Duodenal mucosa (tissue), 2 donors: ENCODE measurements at regions not wholly inside any gene's neighbourhood (a gene's known extent, or its start where the extent isn't known, plus 50 kb on each side); places are given as distances from the start of the nearest gene placed in this dataset.
"Not testable (repeated sequence)": the region's sequence is repeated elsewhere in the genome, so short reads cannot be mapped to it uniquely, and the experiment has no call there.

Source experiments
- H3K27ac ChIP-seq: one replicate; pipeline ENCODE4 v1.7.0; 2013; ENCODE audit warnings: low read depth, low read length
- H3K27me3 ChIP-seq, 2 donors: one replicate each; pipeline ENCODE4 v1.7.0; 2013; ENCODE audit warnings: low read length in 2 of 2, control low read depth in 1 of 2; ENCODE audit not compliant: insufficient read depth in 2 of 2, control insufficient read depth in 1 of 2
- H3K36me3 ChIP-seq, 2 donors: one replicate each; pipeline ENCODE4 v1.7.0; 2013; ENCODE audit warnings: low read length in 2 of 2, control low read depth in 1 of 2; ENCODE audit not compliant: insufficient read depth in 2 of 2, control insufficient read depth in 1 of 2
- H3K4me1 ChIP-seq, 2 donors: one replicate each; pipeline ENCODE4 v1.7.0; 2013; ENCODE audit warnings: low read length in 2 of 2, control low read depth in 1 of 2; ENCODE audit not compliant: insufficient read depth in 2 of 2, control insufficient read depth in 1 of 2
- H3K4me3 ChIP-seq, 2 donors: one replicate each; pipeline ENCODE4 v1.7.0; 2013; ENCODE audit warnings: low read length in 2 of 2, low read depth in 1 of 2
- H3K9ac ChIP-seq, 2 donors: one replicate each; pipeline ENCODE4 v1.7.0; 2013; ENCODE audit warnings: low read length in 2 of 2, low read depth in 1 of 2
- H3K9me3 ChIP-seq, 2 donors: one replicate each; pipeline ENCODE4 v1.7.0; 2013; ENCODE audit warnings: low read length in 2 of 2, control low read depth in 1 of 2; ENCODE audit not compliant: control insufficient read depth in 1 of 2

DNA sequence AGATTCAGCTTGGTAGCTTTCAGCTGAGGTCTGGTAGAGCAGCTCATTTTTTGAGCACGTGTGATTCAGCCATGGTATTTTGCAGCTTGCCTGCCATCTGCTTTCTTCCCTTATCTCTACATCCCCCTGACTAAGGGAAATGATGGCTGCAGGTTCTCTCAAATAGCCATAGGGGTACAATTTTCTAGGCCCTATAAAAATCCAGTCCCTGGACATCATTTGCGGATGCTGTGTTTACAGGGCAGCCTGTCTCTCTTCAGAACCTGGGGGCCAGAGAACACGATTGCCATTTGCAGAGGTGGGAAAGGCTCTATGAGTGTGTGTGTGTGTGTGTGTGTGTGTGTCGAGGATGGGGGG lies 442.7 kb upstream of the MEIS1 start:
- no peak overlapping the region for H3K9ac ChIP-seq
- H3K9me3 ChIP-seq: no peaks in the 10 kb centered on the region
- H3K36me3 ChIP-seq: no peaks in the 10 kb centered on the region
- H3K27me3 ChIP-seq: no peaks in the 10 kb centered on the region
- no peak overlapping the region for H3K4me3 ChIP-seq
- H3K27ac ChIP-seq: no peak overlapping the region
- H3K4me1 ChIP-seq: no peaks in the 10 kb centered on the region

DNA sequence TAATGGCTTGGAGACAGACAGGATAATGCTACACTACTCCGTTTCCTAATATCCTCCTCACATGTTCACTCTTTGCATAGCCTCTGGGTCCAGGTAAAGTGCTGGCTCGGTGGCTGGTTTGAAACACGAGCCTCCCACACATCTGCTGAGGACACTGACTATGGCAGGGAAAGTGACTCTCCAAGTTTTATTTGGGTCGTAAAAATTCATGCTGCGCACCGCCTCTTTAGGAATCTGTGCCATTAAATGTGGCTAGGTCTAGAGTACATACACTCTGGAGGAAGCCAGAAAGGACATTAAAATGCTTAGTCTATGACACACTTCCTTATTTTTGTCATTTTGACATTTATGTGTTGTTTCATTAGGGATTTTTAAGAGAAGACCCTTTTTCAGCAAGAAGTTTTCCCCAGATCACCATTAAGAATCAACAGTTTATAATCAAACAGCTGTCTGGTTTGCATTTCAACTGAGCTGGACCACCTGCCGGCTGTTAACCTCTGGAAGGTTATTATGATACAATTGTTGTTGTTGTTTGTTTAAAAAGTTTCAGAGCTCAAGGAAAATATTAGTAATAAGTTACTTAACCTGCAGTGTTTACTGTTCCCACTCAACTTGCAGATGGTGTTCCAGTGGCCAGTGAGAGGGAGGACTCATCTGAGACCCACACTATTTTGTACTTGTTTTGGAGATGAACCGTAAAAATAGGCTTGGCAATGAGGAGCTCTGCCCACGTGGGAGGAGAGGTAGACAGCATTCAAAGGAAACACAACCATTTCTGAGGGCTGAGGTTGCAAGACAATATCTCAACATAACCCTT lies 443.3 kb upstream of the MEIS1 start:
- Histone ChIP-seq H3K9me3 (no peaks in the 10 kb centered on the region), H3K4me3 (no peak overlapping the region), H3K27ac (no peak overlapping the region), H3K36me3 (no peaks in the 10 kb centered on the region), H3K9ac (no peak overlapping the region), H3K27me3 (no peaks in the 10 kb centered on the region), H3K4me1 (no peaks in the 10 kb centered on the region)

DNA sequence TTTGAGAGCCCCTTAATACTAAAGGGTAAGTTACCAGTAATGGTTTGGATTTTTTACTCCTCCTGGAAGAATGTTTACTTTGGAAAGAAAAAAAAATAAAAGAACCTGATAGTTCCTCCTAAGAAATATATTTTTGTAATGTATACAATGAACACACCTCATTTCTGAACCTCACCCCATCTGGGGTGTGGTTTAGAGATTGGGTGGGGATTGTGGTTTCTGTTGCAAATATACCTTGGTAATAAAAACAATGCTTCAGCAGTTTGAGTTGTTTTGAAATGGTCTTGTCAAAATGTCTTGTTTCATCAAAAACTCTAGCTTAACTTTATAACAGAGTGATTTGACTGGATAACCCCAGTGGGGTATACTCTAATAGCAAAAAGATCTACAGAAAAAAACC lies 448.9 kb upstream of the MEIS1 start:
- H3K4me3 ChIP-seq: no peak overlapping the region

DNA sequence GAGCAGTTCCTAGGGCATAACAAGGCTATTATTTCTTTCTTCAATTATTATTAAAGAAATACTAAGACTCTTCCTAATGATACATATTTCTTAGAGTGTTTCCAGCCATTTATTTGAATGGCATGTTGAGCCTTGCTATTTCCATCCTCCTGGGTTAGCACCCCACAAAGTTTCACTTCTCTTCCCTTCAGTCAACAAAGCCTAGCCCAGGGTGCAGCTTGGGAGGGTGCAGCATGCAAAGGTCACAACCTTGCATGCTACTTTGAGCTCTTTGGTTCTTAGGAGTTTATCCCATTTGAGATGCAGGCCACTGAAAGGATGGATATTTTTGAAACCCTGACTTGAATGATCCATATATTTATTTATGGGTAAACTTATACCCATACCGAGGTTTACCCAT lies 454.4 kb upstream of the MEIS1 start:
- Histone ChIP-seq H3K9ac (no peak overlapping the region), H3K36me3 (no peaks in the 10 kb centered on the region), H3K4me3 (no peak overlapping the region), H3K27me3 (no peaks in the 10 kb centered on the region), H3K4me1 (no peaks in the 10 kb centered on the region), H3K27ac (no peak overlapping the region), H3K9me3 (no peaks in the 10 kb centered on the region)

More for the DNA sequence above, 448.9 kb upstream of the MEIS1 start:
- H3K9me3 ChIP-seq: no peaks in the 10 kb centered on the region
- no peaks in the 10 kb centered on the region for H3K27me3 ChIP-seq
- H3K27ac ChIP-seq: no peak overlapping the region
- H3K9ac ChIP-seq: no peak overlapping the region
- no peaks in the 10 kb centered on the region for H3K4me1 ChIP-seq
- H3K36me3 ChIP-seq: no peaks in the 10 kb centered on the region

DNA sequence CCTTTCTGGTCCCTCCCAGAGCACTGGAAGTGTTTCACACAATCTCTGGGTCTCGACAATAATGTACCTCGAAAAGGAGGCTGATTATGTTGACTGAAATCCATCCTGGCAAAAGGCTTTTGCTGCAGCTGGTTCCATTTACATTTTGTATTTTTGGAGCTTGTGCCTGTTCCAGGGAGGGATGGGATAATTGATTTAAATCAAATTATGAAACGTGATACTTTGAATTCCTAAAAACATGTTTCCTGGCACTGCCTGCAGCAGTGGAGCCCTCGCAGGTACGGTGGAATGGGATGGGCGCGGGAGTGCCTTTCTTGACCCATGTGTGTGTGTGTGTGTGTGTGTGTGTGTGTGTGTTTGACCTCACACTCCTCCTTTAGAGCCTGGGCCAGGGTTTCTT lies 455.5 kb upstream of the MEIS1 start:
- H3K4me3 ChIP-seq: no peak overlapping the region
- H3K27me3 ChIP-seq: no peaks in the 10 kb centered on the region
- H3K9me3 ChIP-seq: no peaks in the 10 kb centered on the region
- H3K36me3 ChIP-seq: no peaks in the 10 kb centered on the region
- no peak overlapping the region for H3K9ac ChIP-seq
- H3K27ac ChIP-seq: no peak overlapping the region
- H3K4me1 ChIP-seq: no peaks in the 10 kb centered on the region

DNA sequence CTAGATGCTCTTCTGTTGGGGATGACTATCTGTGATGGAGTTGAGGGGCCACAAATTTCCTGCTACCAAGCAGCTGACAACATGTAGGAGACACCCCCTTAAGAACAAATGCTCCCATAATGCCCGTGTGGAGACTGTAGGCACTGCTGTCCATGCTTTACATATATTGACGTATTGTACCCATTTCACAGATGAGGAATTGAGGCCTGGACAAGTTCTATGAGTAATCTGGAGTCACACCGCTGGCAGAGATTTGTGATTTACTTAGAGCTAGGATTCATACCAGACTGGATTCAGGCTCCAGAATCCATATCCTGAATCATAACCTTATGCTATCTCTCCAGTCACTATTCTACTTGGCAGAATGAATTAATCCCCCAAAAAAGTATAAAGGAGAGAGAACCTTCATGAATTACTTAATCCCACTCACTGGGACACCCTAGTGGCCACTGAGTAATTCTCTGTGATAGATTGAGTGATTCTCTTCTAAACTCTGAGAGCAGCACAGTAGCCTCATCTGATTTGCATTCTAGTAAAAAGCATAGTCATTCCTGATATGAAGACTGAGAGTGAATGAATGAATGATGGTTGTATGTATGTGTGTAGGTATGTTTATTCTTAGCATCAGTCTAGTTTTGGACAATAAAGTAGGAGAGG lies 460.7 kb upstream of the MEIS1 start:
- H3K27me3 ChIP-seq: no peaks in the 10 kb centered on the region
- no peak overlapping the region for H3K27ac ChIP-seq
- no peak overlapping the region for H3K4me3 ChIP-seq
- H3K9me3 ChIP-seq: no peaks in the 10 kb centered on the region
- H3K9ac ChIP-seq: no peak overlapping the region
- H3K4me1 ChIP-seq: no peaks in the 10 kb centered on the region
- no peaks in the 10 kb centered on the region for H3K36me3 ChIP-seq

DNA sequence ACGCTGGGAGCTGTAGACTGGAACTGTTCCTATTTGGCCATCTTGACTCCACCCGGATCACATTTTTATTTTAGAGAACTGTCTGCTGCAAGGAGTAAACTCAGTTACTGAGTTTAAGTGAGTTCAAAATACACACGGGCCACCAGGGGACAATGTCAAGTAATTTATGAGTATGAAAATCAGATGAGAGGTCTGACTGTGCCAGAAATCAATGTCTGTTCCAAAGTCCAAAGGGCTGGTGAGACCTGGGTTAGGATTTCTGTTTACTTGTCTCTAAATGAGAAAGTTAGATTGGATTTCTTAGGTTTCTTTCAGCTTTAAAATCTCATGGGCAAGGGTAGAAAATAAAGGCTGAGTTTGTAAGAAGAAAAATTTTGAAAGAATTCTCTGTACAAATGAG lies 465.8 kb upstream of the MEIS1 start:
- Histone ChIP-seq H3K36me3 (no peaks in the 10 kb centered on the region), H3K27me3 (no peaks in the 10 kb centered on the region), H3K4me3 (no peak overlapping the region), H3K9ac (no peak overlapping the region), H3K27ac (no peak overlapping the region), H3K4me1 (no peaks in the 10 kb centered on the region), H3K9me3 (no peaks in the 10 kb centered on the region)

DNA sequence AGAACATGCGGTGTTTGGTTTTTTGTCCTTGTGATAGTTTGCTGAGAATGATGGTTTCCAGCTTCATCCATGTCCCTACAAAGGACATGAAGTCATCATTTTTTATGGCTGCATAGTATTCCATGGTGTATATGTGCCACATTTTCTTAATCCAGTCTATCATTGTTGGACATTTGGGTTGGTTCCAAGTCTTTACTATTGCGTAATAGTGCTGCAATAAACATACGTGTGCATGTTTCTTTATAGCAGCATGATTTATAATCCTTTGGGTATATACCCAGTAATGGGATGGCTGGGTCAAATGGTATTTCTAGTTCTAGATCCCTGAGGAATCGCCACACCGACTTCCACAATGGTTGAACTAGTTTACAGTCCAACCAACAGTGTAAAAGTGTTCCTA lies 471.6 kb upstream of the MEIS1 start:
- H3K4me1 ChIP-seq, H3K4me3 ChIP-seq, H3K27ac ChIP-seq, H3K27me3 ChIP-seq, H3K9ac ChIP-seq, H3K36me3 ChIP-seq, H3K9me3 ChIP-seq: not testable (repeated sequence)

DNA sequence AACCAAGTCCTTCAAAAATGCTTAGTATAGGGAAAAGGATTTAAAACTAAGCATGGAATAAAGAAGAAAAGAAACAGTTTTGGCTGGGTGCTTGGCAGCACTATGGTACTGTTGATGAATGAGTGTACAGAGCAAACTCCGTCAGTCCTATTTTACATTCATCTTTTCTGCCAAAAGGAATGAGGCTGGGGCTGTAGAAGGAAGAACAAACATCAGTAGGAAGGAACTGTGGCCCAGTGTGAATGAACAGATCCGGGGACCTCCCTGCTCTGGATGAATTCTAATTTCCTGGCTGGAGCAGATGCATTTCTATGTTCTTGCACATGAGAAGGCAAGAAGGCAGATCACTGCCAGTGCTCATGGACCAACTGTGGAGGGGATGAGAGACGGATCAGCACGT lies 474.0 kb upstream of the MEIS1 start:
- Histone ChIP-seq H3K9me3 (no peaks in the 10 kb centered on the region), H3K9ac (no peak overlapping the region), H3K4me3 (no peak overlapping the region), H3K27ac (no peak overlapping the region), H3K36me3 (no peaks in the 10 kb centered on the region), H3K27me3 (no peaks in the 10 kb centered on the region), H3K4me1 (no peaks in the 10 kb centered on the region)

DNA sequence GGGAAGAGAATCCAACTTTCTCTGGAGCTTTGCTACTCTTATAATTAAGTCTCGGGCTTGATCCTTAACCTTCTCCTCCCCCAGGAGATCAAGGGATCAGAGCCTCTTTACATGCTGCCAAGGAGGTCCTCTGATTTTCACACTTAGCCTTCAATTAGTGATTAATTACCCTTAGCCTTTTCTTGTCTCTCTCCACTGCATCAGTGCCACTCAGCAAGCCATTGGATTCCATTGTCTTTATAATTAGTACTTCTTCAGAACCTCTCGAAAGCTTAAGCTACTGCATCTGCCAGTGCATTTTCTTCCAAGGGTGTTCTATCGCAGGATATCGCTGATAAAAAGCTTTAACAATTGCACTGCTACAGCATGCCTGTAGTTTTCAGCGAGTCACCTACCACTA lies 477.0 kb upstream of the MEIS1 start:
- Histone ChIP-seq H3K4me3 (no peak overlapping the region), H3K27ac (no peak overlapping the region), H3K36me3 (no peaks in the 10 kb centered on the region), H3K4me1 (no peaks in the 10 kb centered on the region), H3K9me3 (no peaks in the 10 kb centered on the region), H3K9ac (no peak overlapping the region), H3K27me3 (no peaks in the 10 kb centered on the region)
